Liver (tissue), 3 donors: ENCODE measurements at regions not wholly inside any gene's neighbourhood (a gene's known extent, or its start where the extent isn't known, plus 50 kb on each side); places are given as distances from the start of the nearest gene placed in this dataset.

Experiments used
- SP1 ChIP-seq: IDR thresholded peaks from 2 replicates; pipeline ENCODE4 v1.6.1; 2018; ENCODE audit warnings: antibody characterized with exemption, mild to moderate bottlenecking
- TF ChIP-seq, protein P1 (sequence below): fragments of 150-350 bp; IDR thresholded peaks from 2 replicates; pipeline ENCODE4 v1.5.1; 2017; ENCODE audit warnings: improper control_type of control experiment, low read depth, low read length; ENCODE audit not compliant: missing input control
- TF ChIP-seq, protein P2 (sequence below): IDR thresholded peaks from 2 replicates; pipeline ENCODE4 v1.6.1; 2016; ENCODE audit warnings: antibody characterized with exemption, mild to moderate bottlenecking
- donor health status: healthy.
- donor health status: healthy.

DNA sequence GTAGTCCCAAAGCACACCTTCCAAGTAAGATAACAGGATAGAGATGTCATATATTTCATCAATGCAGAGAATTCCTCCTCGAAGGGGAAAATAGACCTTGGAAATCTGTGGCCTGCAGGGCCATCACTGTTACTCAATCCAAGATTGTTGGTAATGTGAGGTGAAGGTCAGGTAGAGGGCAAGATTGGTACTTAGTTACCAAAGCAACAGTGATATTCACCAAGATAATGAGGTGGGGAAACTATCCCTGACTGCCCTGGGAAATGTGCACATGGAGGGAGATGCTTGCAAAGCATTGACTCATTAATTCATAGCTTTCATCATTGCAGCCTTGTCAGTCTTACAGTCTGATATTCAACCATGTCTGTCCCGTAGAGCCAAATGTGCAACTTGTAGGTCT lies 234.1 kb upstream of the MON1B start:
- TF ChIP-seq SP1, result no peak
- TF ChIP-seq, protein P1, sequence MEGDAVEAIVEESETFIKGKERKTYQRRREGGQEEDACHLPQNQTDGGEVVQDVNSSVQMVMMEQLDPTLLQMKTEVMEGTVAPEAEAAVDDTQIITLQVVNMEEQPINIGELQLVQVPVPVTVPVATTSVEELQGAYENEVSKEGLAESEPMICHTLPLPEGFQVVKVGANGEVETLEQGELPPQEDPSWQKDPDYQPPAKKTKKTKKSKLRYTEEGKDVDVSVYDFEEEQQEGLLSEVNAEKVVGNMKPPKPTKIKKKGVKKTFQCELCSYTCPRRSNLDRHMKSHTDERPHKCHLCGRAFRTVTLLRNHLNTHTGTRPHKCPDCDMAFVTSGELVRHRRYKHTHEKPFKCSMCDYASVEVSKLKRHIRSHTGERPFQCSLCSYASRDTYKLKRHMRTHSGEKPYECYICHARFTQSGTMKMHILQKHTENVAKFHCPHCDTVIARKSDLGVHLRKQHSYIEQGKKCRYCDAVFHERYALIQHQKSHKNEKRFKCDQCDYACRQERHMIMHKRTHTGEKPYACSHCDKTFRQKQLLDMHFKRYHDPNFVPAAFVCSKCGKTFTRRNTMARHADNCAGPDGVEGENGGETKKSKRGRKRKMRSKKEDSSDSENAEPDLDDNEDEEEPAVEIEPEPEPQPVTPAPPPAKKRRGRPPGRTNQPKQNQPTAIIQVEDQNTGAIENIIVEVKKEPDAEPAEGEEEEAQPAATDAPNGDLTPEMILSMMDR, result no peak
- TF ChIP-seq, protein P2, sequence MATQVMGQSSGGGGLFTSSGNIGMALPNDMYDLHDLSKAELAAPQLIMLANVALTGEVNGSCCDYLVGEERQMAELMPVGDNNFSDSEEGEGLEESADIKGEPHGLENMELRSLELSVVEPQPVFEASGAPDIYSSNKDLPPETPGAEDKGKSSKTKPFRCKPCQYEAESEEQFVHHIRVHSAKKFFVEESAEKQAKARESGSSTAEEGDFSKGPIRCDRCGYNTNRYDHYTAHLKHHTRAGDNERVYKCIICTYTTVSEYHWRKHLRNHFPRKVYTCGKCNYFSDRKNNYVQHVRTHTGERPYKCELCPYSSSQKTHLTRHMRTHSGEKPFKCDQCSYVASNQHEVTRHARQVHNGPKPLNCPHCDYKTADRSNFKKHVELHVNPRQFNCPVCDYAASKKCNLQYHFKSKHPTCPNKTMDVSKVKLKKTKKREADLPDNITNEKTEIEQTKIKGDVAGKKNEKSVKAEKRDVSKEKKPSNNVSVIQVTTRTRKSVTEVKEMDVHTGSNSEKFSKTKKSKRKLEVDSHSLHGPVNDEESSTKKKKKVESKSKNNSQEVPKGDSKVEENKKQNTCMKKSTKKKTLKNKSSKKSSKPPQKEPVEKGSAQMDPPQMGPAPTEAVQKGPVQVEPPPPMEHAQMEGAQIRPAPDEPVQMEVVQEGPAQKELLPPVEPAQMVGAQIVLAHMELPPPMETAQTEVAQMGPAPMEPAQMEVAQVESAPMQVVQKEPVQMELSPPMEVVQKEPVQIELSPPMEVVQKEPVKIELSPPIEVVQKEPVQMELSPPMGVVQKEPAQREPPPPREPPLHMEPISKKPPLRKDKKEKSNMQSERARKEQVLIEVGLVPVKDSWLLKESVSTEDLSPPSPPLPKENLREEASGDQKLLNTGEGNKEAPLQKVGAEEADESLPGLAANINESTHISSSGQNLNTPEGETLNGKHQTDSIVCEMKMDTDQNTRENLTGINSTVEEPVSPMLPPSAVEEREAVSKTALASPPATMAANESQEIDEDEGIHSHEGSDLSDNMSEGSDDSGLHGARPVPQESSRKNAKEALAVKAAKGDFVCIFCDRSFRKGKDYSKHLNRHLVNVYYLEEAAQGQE, result no peak
